ENCODE measurements at regions not wholly inside any gene's neighbourhood (a gene's known extent, or its start where the extent isn't known, plus 50 kb on each side); places are given as distances from the start of the nearest gene placed in this dataset.

GRCh38 chr17:71428897-71429296, 691.9 kb upstream of the SOX9 start:
- TF ChIP-seq POLR2A (IDR thresholded peaks at IDR 0.05) (no peak), CTCF (IDR thresholded peaks at IDR 0.05) (no peak)

Measured in uterus (tissue), 2 donors.